Activated CD4-positive, alpha-beta memory T cell treated with anti-CD3 and anti-CD28 coated beads for 36 hours (primary cell): ENCODE measurements at regions not wholly inside any gene's neighbourhood (a gene's known extent, or its start where the extent isn't known, plus 50 kb on each side); places are given as distances from the start of the nearest gene placed in this dataset.

ENCODE experiments used
- CTCF ChIA-PET: fragments of 350-600 bp; sonication (Branson Sonifier 250); formaldehyde crosslinking; loops from one replicate; lab custom pipeline; 2021; ENCODE audit warnings: antibody characterized with exemption, inconsistent platforms; lab: Charles Lee
- POLR2A ChIA-PET: fragments of 350-600 bp; sonication (Branson Sonifier 250); formaldehyde crosslinking; loops from one replicate; lab custom pipeline; 2021; ENCODE audit warnings: antibody characterized with exemption; lab: Charles Lee
- DNase-seq: peaks from one replicate; pipeline ENCODE4 v3.0.0-alpha.2; 2020
- H3K27ac Mint-ChIP-seq: one replicate; pipeline ENCODE4 v1.8.0; 2021; ENCODE audit warnings: mixed read lengths
- H3K27me3 Mint-ChIP-seq: one replicate; pipeline ENCODE4 v1.8.0; 2021; ENCODE audit warnings: mixed read lengths
- H3K36me3 Mint-ChIP-seq: one replicate; pipeline ENCODE4 v1.8.0; 2021; ENCODE audit warnings: mixed read lengths
- H3K4me1 Mint-ChIP-seq: one replicate; pipeline ENCODE4 v1.8.0; 2021; ENCODE audit warnings: low read depth, mixed read lengths
- H3K4me3 Mint-ChIP-seq: one replicate; pipeline ENCODE4 v1.8.0; 2021; ENCODE audit warnings: mild to moderate bottlenecking, mixed read lengths
- H3K9me3 Mint-ChIP-seq: one replicate; pipeline ENCODE4 v1.8.0; 2021; ENCODE audit warnings: mixed read lengths
- intact Hi-C: fragments of 100-400 bp; cut with micrococcal nuclease; formaldehyde crosslinking; loops from one replicate; pipeline ENCODE4 v1.15.1; 2023

DNA sequence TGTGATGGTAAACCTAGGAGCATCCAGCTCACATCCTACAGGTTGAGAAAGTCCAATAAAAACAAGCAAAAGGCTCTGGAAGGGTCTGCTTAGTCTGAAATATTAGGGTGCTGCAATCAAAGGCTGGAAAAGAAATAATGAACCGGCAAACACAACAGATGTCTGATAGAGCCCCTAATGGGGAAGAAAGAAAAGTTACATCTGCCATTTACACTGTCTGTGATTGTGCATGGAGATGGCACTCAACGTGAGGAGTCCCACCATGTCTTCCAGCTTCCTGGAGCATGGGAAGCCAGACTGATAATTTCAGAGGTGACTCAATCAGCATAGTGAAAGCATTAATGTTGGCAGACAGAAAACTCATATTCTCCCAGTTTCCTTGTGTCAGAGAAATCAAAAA is 307.8 kb downstream of the EPHA4 start:
- POLR2A ChIA-PET, result no interaction called here
- intact Hi-C loops, result no loop called here
- H3K36me3 Mint-ChIP-seq, result no peaks in the 10 kb centered on the region

GRCh38 chr2:221267773-221268425 is 304.2 kb downstream of the EPHA4 start:
- Mint-ChIP-seq H3K27ac (no peak overlapping the region), H3K4me1 (no peaks in the 10 kb centered on the region), H3K9me3 (no peaks in the 10 kb centered on the region), H3K4me3 (no peak overlapping the region), H3K36me3 (no peaks in the 10 kb centered on the region), H3K27me3 (peaks cover 7% of the 10 kb centered on the region)
- DNase-seq, result no peak
- ChIA-PET CTCF (no interaction called here), POLR2A (no interaction called here)
- intact Hi-C loops, result no loop called here

More for the DNA sequence above, 307.8 kb downstream of the EPHA4 start:
- H3K4me1 Mint-ChIP-seq, result no peaks in the 10 kb centered on the region
- CTCF ChIA-PET, result no interaction called here
- H3K27me3 Mint-ChIP-seq, result peaks cover 2% of the 10 kb centered on the region
- no peak overlapping the region for H3K27ac Mint-ChIP-seq
- no peaks in the 10 kb centered on the region for H3K9me3 Mint-ChIP-seq
- H3K4me3 Mint-ChIP-seq, result no peak overlapping the region
- DNase-seq, result no peak

DNA sequence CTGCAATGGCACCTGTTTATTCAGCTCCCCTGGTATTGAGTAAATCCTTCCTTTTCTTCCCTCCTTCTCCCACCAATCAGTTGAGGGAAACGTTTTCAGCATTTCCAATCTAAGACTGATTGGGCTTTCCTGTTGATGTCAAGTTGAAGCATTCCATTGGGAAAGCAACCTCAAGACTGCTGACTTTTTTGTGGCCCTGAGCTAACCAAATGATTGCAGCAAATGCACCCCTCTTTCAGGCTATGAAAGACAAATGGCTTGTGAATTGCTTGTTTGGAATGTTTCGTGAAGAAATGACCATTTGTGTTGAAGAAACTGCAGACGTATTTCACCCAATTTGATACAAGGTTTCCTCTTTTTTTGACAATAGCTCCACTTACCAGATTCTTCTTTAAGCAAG is 303.5 kb downstream of the EPHA4 start:
- ChIA-PET CTCF (interaction anchor here (0.6 kb wide), 1 partner anchor 332 kb away, joined by 3 read pairs; no protein-coding TSS in a partner anchor), POLR2A (no interaction called here)
- no peaks in the 10 kb centered on the region for H3K4me1 Mint-ChIP-seq
- peaks cover 7% of the 10 kb centered on the region for H3K27me3 Mint-ChIP-seq
- H3K27ac Mint-ChIP-seq, result no peak overlapping the region
- intact Hi-C loops, result no loop called here
- no peaks in the 10 kb centered on the region for H3K9me3 Mint-ChIP-seq
- no peak for DNase-seq
- H3K36me3 Mint-ChIP-seq, result no peaks in the 10 kb centered on the region
- H3K4me3 Mint-ChIP-seq, result no peak overlapping the region

GRCh38 chr2:221270806-221271205 is 301.3 kb downstream of the EPHA4 start:
- H3K27ac Mint-ChIP-seq, result no peak overlapping the region
- H3K4me1 Mint-ChIP-seq, result no peaks in the 10 kb centered on the region
- ChIA-PET CTCF (interaction anchor here (0.6 kb wide), 1 partner anchor 1701 kb away, joined by 3 read pairs; no protein-coding TSS in a partner anchor), POLR2A (no interaction called here)
- H3K36me3 Mint-ChIP-seq, result no peaks in the 10 kb centered on the region
- intact Hi-C loops, result no loop called here
- peaks cover 7% of the 10 kb centered on the region for H3K27me3 Mint-ChIP-seq
- no peaks in the 10 kb centered on the region for H3K9me3 Mint-ChIP-seq
- H3K4me3 Mint-ChIP-seq, result no peak overlapping the region
- DNase-seq, result no peak

DNA sequence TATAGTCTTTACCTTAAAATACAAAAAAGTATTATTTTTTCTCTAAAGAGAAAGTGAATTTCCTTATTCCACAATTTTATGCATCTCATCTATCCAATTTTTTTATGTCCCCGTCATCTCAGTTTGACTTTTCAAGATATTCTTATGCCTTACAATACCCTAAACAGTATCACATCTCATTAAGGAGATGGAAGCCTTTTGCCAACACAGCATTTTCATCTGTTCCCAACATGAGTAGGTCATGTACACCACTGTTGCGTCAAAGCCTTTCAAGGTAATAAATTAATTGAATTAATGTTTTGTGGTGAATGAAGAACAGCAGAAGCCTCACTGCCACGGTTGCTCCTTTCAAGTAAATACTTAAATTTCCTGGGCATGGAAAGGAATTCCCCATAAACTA is 299.4 kb downstream of the EPHA4 start:
- H3K27me3 Mint-ChIP-seq, result peaks cover 7% of the 10 kb centered on the region
- H3K36me3 Mint-ChIP-seq, result no peaks in the 10 kb centered on the region
- ChIA-PET POLR2A (no interaction called here), CTCF (no interaction called here)
- H3K27ac Mint-ChIP-seq, result no peak overlapping the region
- intact Hi-C loops, result no loop called here
- no peaks in the 10 kb centered on the region for H3K9me3 Mint-ChIP-seq
- DNase-seq, result no peak
- H3K4me1 Mint-ChIP-seq, result no peaks in the 10 kb centered on the region
- no peak overlapping the region for H3K4me3 Mint-ChIP-seq

- H3K4me1 Mint-ChIP-seq, result no peaks in the 10 kb centered on the region
- no peak overlapping the region for H3K27ac Mint-ChIP-seq
- H3K9me3 Mint-ChIP-seq, result no peaks in the 10 kb centered on the region
- POLR2A ChIA-PET, result no interaction called here
- intact Hi-C loops, result no loop called here
- no peak for DNase-seq
- no peak overlapping the region for H3K4me3 Mint-ChIP-seq
- CTCF ChIA-PET, result no interaction called here
- peaks cover 8% of the 10 kb centered on the region for H3K27me3 Mint-ChIP-seq
- H3K36me3 Mint-ChIP-seq, result no peaks in the 10 kb centered on the region
Observed at GRCh38 chr2:221276033-221276432, 296.1 kb downstream of the EPHA4 start.

GRCh38 chr2:221276601-221277000 is 295.5 kb downstream of the EPHA4 start:
- Mint-ChIP-seq H3K36me3 (no peaks in the 10 kb centered on the region), H3K27me3 (peaks cover 8% of the 10 kb centered on the region), H3K4me1 (no peaks in the 10 kb centered on the region), H3K27ac (no peak overlapping the region), H3K9me3 (no peaks in the 10 kb centered on the region), H3K4me3 (no peak overlapping the region)
- CTCF ChIA-PET, result no interaction called here
- POLR2A ChIA-PET, result no interaction called here
- DNase-seq, result no peak
- intact Hi-C loops, result no loop called here

GRCh38 chr2:221282386-221282785 is 289.7 kb downstream of the EPHA4 start:
- peaks cover 8% of the 10 kb centered on the region for H3K27me3 Mint-ChIP-seq
- no peaks in the 10 kb centered on the region for H3K4me1 Mint-ChIP-seq
- H3K9me3 Mint-ChIP-seq, result no peaks in the 10 kb centered on the region
- H3K4me3 Mint-ChIP-seq, result no peak overlapping the region
- CTCF ChIA-PET, result no interaction called here
- no peak overlapping the region for H3K27ac Mint-ChIP-seq
- DNase-seq, result no peak
- POLR2A ChIA-PET, result no interaction called here
- H3K36me3 Mint-ChIP-seq, result no peaks in the 10 kb centered on the region
- intact Hi-C loops, result no loop called here

DNA sequence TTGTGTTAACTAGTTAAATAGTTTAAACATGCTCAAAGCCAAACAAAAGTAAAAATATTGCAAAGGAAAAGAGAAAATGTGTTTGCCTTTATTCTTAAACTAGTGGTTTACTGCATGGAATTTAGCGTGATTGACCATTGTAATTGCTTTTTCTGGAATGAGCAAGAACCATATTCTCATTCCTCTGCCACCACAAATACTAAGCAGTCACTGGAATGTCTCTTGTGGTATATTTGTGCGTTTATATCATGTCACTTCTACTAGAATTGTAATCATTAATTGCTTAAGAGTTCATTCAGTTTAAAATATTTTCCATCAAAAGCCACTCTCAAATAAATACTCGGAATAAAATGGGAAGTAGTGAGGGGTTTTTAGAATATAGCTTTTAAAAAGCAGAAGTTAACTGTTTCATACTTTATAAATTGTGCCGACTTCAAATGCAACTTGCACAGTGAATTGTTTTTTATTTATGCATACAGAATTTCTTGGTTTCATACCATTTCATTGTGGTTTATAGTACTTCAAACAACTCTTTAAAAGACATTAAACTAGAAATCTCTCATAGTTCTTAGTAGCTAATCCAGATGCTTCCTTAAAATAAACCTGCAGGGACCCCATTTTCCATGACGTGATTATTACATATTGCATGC is 288.1 kb downstream of the EPHA4 start:
- H3K27me3 Mint-ChIP-seq, result peaks cover 5% of the 10 kb centered on the region
- DNase-seq, result no peak
- no peaks in the 10 kb centered on the region for H3K9me3 Mint-ChIP-seq
- no peak overlapping the region for H3K4me3 Mint-ChIP-seq
- ChIA-PET POLR2A (no interaction called here), CTCF (no interaction called here)
- no peaks in the 10 kb centered on the region for H3K4me1 Mint-ChIP-seq
- H3K36me3 Mint-ChIP-seq, result no peaks in the 10 kb centered on the region
- H3K27ac Mint-ChIP-seq, result no peak overlapping the region
- intact Hi-C loops, result no loop called here

- H3K27me3 Mint-ChIP-seq, result peaks cover 3% of the 10 kb centered on the region
- no peak overlapping the region for H3K27ac Mint-ChIP-seq
- no peak overlapping the region for H3K4me3 Mint-ChIP-seq
- ChIA-PET CTCF (no interaction called here), POLR2A (no interaction called here)
- no peaks in the 10 kb centered on the region for H3K36me3 Mint-ChIP-seq
- H3K4me1 Mint-ChIP-seq, result no peaks in the 10 kb centered on the region
- DNase-seq, result no peak
- no peaks in the 10 kb centered on the region for H3K9me3 Mint-ChIP-seq
- intact Hi-C loops, result no loop called here
Observed at GRCh38 chr2:221285148-221285547, 287.0 kb downstream of the EPHA4 start.

- POLR2A ChIA-PET, result no interaction called here
- Mint-ChIP-seq H3K4me3 (no peak overlapping the region), H3K27me3 (peaks cover 2% of the 10 kb centered on the region), H3K36me3 (no peaks in the 10 kb centered on the region), H3K27ac (no peak overlapping the region), H3K9me3 (no peaks in the 10 kb centered on the region), H3K4me1 (no peaks in the 10 kb centered on the region)
- CTCF ChIA-PET, result interaction anchor here (1.0 kb wide), 1 partner anchor 10 kb away, joined by 3 read pairs; no protein-coding TSS in a partner anchor
- intact Hi-C loops, result no loop called here
- no peak for DNase-seq
Observed at GRCh38 chr2:221286406-221286805, 285.7 kb downstream of the EPHA4 start.

GRCh38 chr2:221289389-221289788 is 282.7 kb downstream of the EPHA4 start:
- intact Hi-C loops, result no loop called here
- Mint-ChIP-seq H3K27me3 (peaks cover 2% of the 10 kb centered on the region), H3K4me3 (no peak overlapping the region), H3K9me3 (no peaks in the 10 kb centered on the region), H3K4me1 (no peaks in the 10 kb centered on the region), H3K27ac (no peak overlapping the region), H3K36me3 (no peaks in the 10 kb centered on the region)
- DNase-seq, result no peak
- POLR2A ChIA-PET, result no interaction called here
- CTCF ChIA-PET, result no interaction called here

GRCh38 chr2:221289846-221290245 is 282.3 kb downstream of the EPHA4 start:
- H3K4me3 Mint-ChIP-seq, result no peak overlapping the region
- POLR2A ChIA-PET, result no interaction called here
- intact Hi-C loops, result no loop called here
- H3K27ac Mint-ChIP-seq, result no peak overlapping the region
- H3K4me1 Mint-ChIP-seq, result no peaks in the 10 kb centered on the region
- H3K27me3 Mint-ChIP-seq, result peaks cover 2% of the 10 kb centered on the region
- no peaks in the 10 kb centered on the region for H3K36me3 Mint-ChIP-seq
- CTCF ChIA-PET, result no interaction called here
- no peaks in the 10 kb centered on the region for H3K9me3 Mint-ChIP-seq
- DNase-seq, result no peak
